ENCODE measurements at regions not wholly inside any gene's neighbourhood (a gene's known extent, or its start where the extent isn't known, plus 50 kb on each side); places are given as distances from the start of the nearest gene placed in this dataset.

GRCh38 chr13:73593199-73593765, 534.5 kb downstream of the KLF5 start:
- H3K4me1 ChIP-seq: no peaks in the 10 kb centered on the region
- H3K4me3 ChIP-seq: no peak overlapping the region
- no peak overlapping the region for H3K27ac ChIP-seq
- TF ChIP-seq EP300 (IDR thresholded peaks at IDR 0.05) (no peak), POLR2A (IDR thresholded peaks at IDR 0.05) (no peak), CTCF (IDR thresholded peaks at IDR 0.05) (no peak)
- WGBS, 2 donors: 93 to 98% methylated on average over 6 of the region's 6 CpGs
- no peaks in the 10 kb centered on the region for H3K27me3 ChIP-seq
- no peak for DNase-seq (ENCODE audit: low spot score in 2 of 2)
- H3K36me3 ChIP-seq: no peaks in the 10 kb centered on the region
- H3K9me3 ChIP-seq: no peaks in the 10 kb centered on the region

GRCh38 chr13:73591861-73592260, 533.1 kb downstream of the KLF5 start:
- Histone ChIP-seq H3K4me3 (no peak overlapping the region), H3K27ac (no peak overlapping the region), H3K4me1 (no peaks in the 10 kb centered on the region), H3K9me3 (no peaks in the 10 kb centered on the region), H3K36me3 (no peaks in the 10 kb centered on the region), H3K27me3 (no peaks in the 10 kb centered on the region)
- DNase-seq (ENCODE audit: low spot score in 2 of 2): no peak
- WGBS, 2 donors: 95% methylated on average over 6 of the region's 6 CpGs
- TF ChIP-seq CTCF (IDR thresholded peaks at IDR 0.05) (no peak), POLR2A (IDR thresholded peaks at IDR 0.05) (no peak), EP300 (IDR thresholded peaks at IDR 0.05) (no peak)

GRCh38 chr13:73590795-73591194, 532.0 kb downstream of the KLF5 start:
- no peak for TF ChIP-seq POLR2A (IDR thresholded peaks at IDR 0.05)
- no peak for TF ChIP-seq EP300 (IDR thresholded peaks at IDR 0.05)
- no peak for TF ChIP-seq CTCF (IDR thresholded peaks at IDR 0.05)

GRCh38 chr13:73585236-73585635, 526.4 kb downstream of the KLF5 start:
- Histone ChIP-seq H3K4me3 (no peak overlapping the region), H3K27me3 (no peaks in the 10 kb centered on the region), H3K9me3 (peaks cover 0 to 8% (median 3%) of the 10 kb centered on the region in 4 donors), H3K27ac (no peak overlapping the region), H3K36me3 (no peaks in the 10 kb centered on the region), H3K4me1 (peaks cover 0 to 3% (median 0%) of the 10 kb centered on the region in 4 donors)
- DNase-seq (ENCODE audit: low spot score in 2 of 2): no peak
- no peak for TF ChIP-seq EP300 (IDR thresholded peaks at IDR 0.05)
- TF ChIP-seq POLR2A (IDR thresholded peaks at IDR 0.05): no peak
- no peak for TF ChIP-seq CTCF (IDR thresholded peaks at IDR 0.05)
- WGBS, 2 donors: 89 to 94% methylated on average over 2 of the region's 2 CpGs

More at GRCh38 chr13:73590795-73591194, 532.0 kb downstream of the KLF5 start:
- no peak overlapping the region for H3K4me3 ChIP-seq
- H3K4me1 ChIP-seq: no peaks in the 10 kb centered on the region
- H3K9me3 ChIP-seq: peaks cover 0 to 5% (median 2%) of the 10 kb centered on the region in 4 donors
- H3K27me3 ChIP-seq: no peaks in the 10 kb centered on the region
- H3K36me3 ChIP-seq: no peaks in the 10 kb centered on the region
- no peak for DNase-seq (ENCODE audit: low spot score in 2 of 2)
- no peak overlapping the region for H3K27ac ChIP-seq

- no peak for DNase-seq (ENCODE audit: low spot score in 2 of 2)
- no peak overlapping the region for H3K27ac ChIP-seq
- no peaks in the 10 kb centered on the region for H3K36me3 ChIP-seq
- H3K4me3 ChIP-seq: no peak overlapping the region
- H3K4me1 ChIP-seq: peaks cover 0 to 3% (median 2%) of the 10 kb centered on the region in 4 donors
- no peaks in the 10 kb centered on the region for H3K27me3 ChIP-seq
- TF ChIP-seq CTCF (IDR thresholded peaks at IDR 0.05): no peak
- TF ChIP-seq EP300 (IDR thresholded peaks at IDR 0.05): no peak
- no peak for TF ChIP-seq POLR2A (IDR thresholded peaks at IDR 0.05)
- peaks cover 0 to 8% (median 3%) of the 10 kb centered on the region in 4 donors for H3K9me3 ChIP-seq
- WGBS, 2 donors: 56 to 57% methylated on average over 3 of the region's 3 CpGs
Measured at GRCh38 chr13:73583331-73583730, 524.5 kb downstream of the KLF5 start.
